Suprapubic skin (tissue), 4 donors: ENCODE measurements at regions not wholly inside any gene's neighbourhood (a gene's known extent, or its start where the extent isn't known, plus 50 kb on each side); places are given as distances from the start of the nearest gene placed in this dataset.

Source experiments
- DNase-seq, 2 donors: peaks; one replicate each; pipeline ENCODE4 v3.0.0-alpha.2; 2019; ENCODE audit warnings: low spot score in 2 of 2
- H3K27ac ChIP-seq: fragments of 200-600 bp; sonication (generic); one replicate; pipeline ENCODE4 v1.5.1; 2019
- H3K27me3 ChIP-seq: fragments of 200-600 bp; sonication (generic); one replicate; pipeline ENCODE4 v1.5.1; 2019
- H3K36me3 ChIP-seq: fragments of 200-600 bp; sonication (generic); one replicate; pipeline ENCODE4 v1.5.1; 2019
- H3K4me1 ChIP-seq: fragments of 200-600 bp; sonication (generic); one replicate; pipeline ENCODE4 v1.5.1; 2019
- H3K4me3 ChIP-seq: fragments of 200-600 bp; sonication (generic); one replicate; pipeline ENCODE4 v1.5.1; 2019; ENCODE audit warnings: mild to moderate bottlenecking
- H3K9me3 ChIP-seq: fragments of 200-600 bp; sonication (generic); one replicate; pipeline ENCODE4 v1.5.1; 2019
- EP300 ChIP-seq: sonication (generic); formaldehyde crosslinking; IDR thresholded peaks from one replicate; pipeline ENCODE4 v1.6.1; 2017; ENCODE audit warnings: antibody characterized with exemption
- POLR2A ChIP-seq, 2 donors: fragments of 450-650 bp; IDR thresholded peaks; one replicate each; pipeline ENCODE4 v1.6.1; 2017; ENCODE audit warnings: antibody characterized with exemption in 2 of 2, mild to moderate bottlenecking in 2 of 2, moderate library complexity in 2 of 2
- POLR2AphosphoS5 ChIP-seq, 3 donors: sonication (generic); formaldehyde crosslinking; IDR thresholded peaks; one replicate each; pipeline ENCODE4 v1.6.1; 2017; ENCODE audit warnings: antibody characterized with exemption in 3 of 3
- WGBS: methylation state at CpG from one replicate; pipeline ENCODE4 v1.1.5; 2018; 5-methylcytosine and 5-hydroxymethylcytosine counted together
- TF ChIP-seq, protein P1 (sequence below), 2 donors: fragments of 200-600 bp in 1 of 2; fragments of 450-650 bp in 1 of 2; sonication (generic) in 1 of 2; IDR thresholded peaks; one replicate each; pipeline ENCODE4 v1.5.1; 2016 to 2019; ENCODE audit warnings: antibody characterized with exemption in 2 of 2, mild to moderate bottlenecking in 1 of 2, moderate library complexity in 1 of 2

DNA sequence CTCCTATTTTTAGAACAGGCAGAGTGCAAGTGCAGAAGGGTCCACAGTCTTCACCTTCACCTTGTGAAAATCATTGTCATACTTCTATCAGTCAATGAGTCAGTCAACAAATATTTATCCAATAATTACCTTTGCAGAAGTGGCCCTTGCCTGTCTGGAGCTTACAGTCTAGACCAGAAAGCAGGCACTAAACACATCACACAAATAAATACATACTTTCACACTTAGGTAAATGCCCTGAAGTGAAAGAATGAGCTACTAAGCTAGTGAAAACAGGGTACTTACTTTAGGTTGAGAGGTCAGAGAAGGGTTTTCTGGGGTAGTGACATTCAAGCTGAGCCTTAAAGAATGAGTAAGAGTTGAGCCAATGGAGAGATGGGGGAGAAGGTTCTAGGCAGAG is 421.9 kb upstream of the ADAMTSL1 start:
- Histone ChIP-seq H3K36me3 (no peaks in the 10 kb centered on the region), H3K27me3 (no peaks in the 10 kb centered on the region), H3K4me3 (no peak overlapping the region), H3K4me1 (no peaks in the 10 kb centered on the region), H3K27ac (no peak overlapping the region), H3K9me3 (no peaks in the 10 kb centered on the region)
- no peak for DNase-seq
- TF ChIP-seq POLR2AphosphoS5 (IDR thresholded peaks at IDR 0.05), result no peak
- TF ChIP-seq, protein P1, sequence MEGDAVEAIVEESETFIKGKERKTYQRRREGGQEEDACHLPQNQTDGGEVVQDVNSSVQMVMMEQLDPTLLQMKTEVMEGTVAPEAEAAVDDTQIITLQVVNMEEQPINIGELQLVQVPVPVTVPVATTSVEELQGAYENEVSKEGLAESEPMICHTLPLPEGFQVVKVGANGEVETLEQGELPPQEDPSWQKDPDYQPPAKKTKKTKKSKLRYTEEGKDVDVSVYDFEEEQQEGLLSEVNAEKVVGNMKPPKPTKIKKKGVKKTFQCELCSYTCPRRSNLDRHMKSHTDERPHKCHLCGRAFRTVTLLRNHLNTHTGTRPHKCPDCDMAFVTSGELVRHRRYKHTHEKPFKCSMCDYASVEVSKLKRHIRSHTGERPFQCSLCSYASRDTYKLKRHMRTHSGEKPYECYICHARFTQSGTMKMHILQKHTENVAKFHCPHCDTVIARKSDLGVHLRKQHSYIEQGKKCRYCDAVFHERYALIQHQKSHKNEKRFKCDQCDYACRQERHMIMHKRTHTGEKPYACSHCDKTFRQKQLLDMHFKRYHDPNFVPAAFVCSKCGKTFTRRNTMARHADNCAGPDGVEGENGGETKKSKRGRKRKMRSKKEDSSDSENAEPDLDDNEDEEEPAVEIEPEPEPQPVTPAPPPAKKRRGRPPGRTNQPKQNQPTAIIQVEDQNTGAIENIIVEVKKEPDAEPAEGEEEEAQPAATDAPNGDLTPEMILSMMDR (IDR thresholded peaks at IDR 0.05), result no peak
- TF ChIP-seq EP300, result no peak
- no peak for TF ChIP-seq POLR2A (IDR thresholded peaks at IDR 0.05)

DNA sequence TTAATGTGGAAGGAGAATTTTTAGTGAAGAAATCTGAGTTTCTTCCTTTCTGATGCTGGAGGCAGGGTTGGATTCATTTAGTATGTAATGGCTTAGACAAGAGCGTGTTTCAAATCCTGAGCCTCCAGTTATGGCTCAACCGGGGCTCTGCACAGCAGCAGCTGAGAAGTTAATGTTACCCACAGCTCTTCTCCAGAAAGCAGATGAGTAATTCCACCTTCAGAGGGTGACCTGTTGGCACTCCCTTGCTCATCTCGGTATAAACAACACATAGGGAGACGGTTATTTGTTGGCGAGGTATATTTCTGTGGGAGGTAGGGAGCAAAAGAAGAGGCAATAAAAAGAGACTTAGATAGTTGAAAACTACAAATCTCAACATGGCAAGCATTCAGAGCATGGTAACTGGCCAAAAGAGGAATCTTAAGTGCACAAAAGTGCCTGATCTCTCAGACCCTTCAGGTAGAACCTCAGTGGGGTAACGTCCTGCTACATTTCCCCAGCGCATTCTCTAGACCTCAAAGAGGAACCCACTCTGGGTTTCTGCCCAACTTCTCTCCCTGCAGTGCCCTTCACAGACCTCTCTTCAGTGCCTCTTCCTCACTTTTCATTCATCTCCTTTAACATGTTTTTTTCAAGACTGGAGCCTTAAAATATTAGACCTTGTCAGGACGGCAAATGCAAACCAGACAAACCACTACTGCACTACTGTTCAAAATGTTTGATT is 417.5 kb upstream of the ADAMTSL1 start:
- 63% methylated on average over 8 of the region's 8 CpGs for WGBS

DNA sequence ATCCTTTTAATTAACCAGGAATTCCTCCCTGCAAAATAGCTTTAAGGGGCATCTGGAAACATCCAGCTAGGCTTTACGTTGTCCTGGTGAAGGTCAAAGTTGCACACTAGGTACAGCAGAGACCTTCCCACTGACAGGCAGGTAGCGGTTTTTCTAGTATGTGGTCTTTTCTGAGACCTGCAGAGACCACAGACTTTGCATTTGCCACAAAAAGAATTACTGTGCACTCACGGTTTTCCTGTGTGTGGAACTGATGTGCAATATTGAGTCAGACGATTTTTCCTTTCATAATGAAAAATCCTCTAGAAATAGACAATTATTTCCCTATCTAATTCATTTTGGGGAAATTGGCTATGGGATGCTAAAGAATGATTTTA is 417.0 kb upstream of the ADAMTSL1 start:
- 63% methylated on average over 4 of the region's 4 CpGs for WGBS
- no peaks in the 10 kb centered on the region for H3K36me3 ChIP-seq
- no peaks in the 10 kb centered on the region for H3K4me1 ChIP-seq
- H3K9me3 ChIP-seq, result no peaks in the 10 kb centered on the region
- TF ChIP-seq, protein P1 (IDR thresholded peaks at IDR 0.05), result no peak
- TF ChIP-seq EP300 (no peak), POLR2A (IDR thresholded peaks at IDR 0.05) (no peak), POLR2AphosphoS5 (IDR thresholded peaks at IDR 0.05) (no peak)
- no peaks in the 10 kb centered on the region for H3K27me3 ChIP-seq
- no peak overlapping the region for H3K4me3 ChIP-seq
- no peak overlapping the region for H3K27ac ChIP-seq
- no peak for DNase-seq

More for the DNA sequence above, 417.5 kb upstream of the ADAMTSL1 start:
- Histone ChIP-seq H3K27me3 (no peaks in the 10 kb centered on the region), H3K27ac (no peak overlapping the region), H3K36me3 (no peaks in the 10 kb centered on the region), H3K4me1 (no peaks in the 10 kb centered on the region), H3K4me3 (no peak overlapping the region), H3K9me3 (no peaks in the 10 kb centered on the region)
- no peak for DNase-seq
- TF ChIP-seq EP300 (no peak), POLR2AphosphoS5 (IDR thresholded peaks at IDR 0.05) (no peak), POLR2A (IDR thresholded peaks at IDR 0.05) (no peak)
- TF ChIP-seq, protein P1 (IDR thresholded peaks at IDR 0.05), result no peak

DNA sequence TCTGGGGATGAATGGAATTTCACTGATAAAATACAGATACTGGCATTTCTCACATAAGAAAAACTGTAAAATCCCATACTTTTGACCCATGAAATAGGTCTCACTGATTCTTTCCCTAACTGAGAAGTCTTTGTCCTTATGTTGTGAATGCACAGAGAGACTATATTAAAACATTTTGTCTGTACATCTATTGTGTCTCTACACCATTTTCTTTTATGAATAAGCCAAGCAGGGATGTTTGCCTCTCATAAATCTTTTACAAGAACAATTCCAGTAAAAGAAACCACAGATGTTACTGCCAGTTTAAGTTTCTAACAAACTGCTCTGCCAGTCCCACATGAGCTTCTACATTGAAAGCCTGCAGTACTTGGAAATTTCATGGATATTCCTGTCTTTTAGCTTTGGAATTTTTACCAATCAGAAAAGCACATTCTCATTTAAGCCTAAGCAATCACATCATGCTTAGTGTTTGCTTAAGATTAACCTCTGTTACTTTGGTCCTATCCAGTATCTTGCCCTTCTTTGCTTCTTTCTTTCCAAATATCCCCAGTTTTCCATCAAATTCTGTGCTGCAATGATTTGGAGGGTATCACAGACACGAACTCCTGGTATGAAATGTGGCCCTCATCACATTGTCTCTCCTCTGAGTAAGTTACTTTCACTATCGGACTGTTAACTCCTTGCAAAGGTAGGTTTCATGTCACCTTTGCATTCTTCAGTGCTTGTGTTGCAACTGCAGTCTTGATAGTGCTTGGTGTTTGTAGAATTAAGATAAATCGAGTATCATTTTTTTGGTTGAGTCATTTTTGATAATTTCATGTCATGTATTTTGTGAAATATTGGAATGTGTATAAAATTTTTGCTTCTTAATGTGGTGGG is 415.1 kb upstream of the ADAMTSL1 start:
- no peak overlapping the region for H3K27ac ChIP-seq
- no peaks in the 10 kb centered on the region for H3K9me3 ChIP-seq
- no peak overlapping the region for H3K4me3 ChIP-seq
- TF ChIP-seq POLR2AphosphoS5 (IDR thresholded peaks at IDR 0.05), result no peak
- TF ChIP-seq, protein P1 (IDR thresholded peaks at IDR 0.05), result no peak
- TF ChIP-seq POLR2A (IDR thresholded peaks at IDR 0.05), result no peak
- no peak for TF ChIP-seq EP300
- no peaks in the 10 kb centered on the region for H3K4me1 ChIP-seq
- WGBS, result 83% methylated on average over 3 of the region's 3 CpGs
- H3K36me3 ChIP-seq, result no peaks in the 10 kb centered on the region
- DNase-seq, result no peak
- no peaks in the 10 kb centered on the region for H3K27me3 ChIP-seq

DNA sequence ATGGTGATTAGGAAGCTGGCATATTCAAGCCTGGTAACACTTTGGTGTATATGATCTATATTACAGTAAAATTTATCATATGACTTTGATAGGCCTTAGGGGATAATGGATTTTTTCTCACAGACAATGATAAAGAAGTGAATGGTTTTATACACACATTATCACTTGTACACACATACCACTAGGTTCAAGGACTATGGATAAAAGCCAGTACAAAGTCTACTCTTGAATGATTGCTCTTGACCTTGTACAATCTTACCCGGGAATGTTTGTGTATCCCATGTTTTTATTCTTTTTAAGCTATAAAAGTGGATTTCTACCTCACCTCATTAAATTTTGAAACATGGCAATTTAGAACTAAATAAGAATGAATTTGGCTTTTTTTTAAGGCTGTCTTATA is 414.5 kb upstream of the ADAMTSL1 start:
- no peaks in the 10 kb centered on the region for H3K4me1 ChIP-seq
- TF ChIP-seq, protein P1 (IDR thresholded peaks at IDR 0.05), result no peak
- TF ChIP-seq POLR2AphosphoS5 (IDR thresholded peaks at IDR 0.05) (no peak), EP300 (no peak), POLR2A (IDR thresholded peaks at IDR 0.05) (no peak)
- no peaks in the 10 kb centered on the region for H3K27me3 ChIP-seq
- 79% methylated on average over 1 of the region's 1 CpG for WGBS
- H3K36me3 ChIP-seq, result no peaks in the 10 kb centered on the region
- DNase-seq, result no peak
- H3K27ac ChIP-seq, result no peak overlapping the region
- no peaks in the 10 kb centered on the region for H3K9me3 ChIP-seq
- no peak overlapping the region for H3K4me3 ChIP-seq
